ENCODE measurements at regions not wholly inside any gene's neighbourhood (a gene's known extent, or its start where the extent isn't known, plus 50 kb on each side); places are given as distances from the start of the nearest gene placed in this dataset.

- no TSS peak for BruUV-seq (replicated peaks)
- Histone ChIP-seq H3K4me3 (ENCODE audit: low read depth, low read length, poor library complexity, severe bottlenecking) (no peak overlapping the region), H3K36me3 (ENCODE audit: insufficient read depth, low read length) (no peaks in the 10 kb centered on the region), H2AFZ (ENCODE audit: low read length) (no peak overlapping the region), H3K9me3 (ENCODE audit: low read length) (no peaks in the 10 kb centered on the region), H3K79me2 (ENCODE audit: insufficient read depth, low read depth, low read length) (no peaks in the 10 kb centered on the region), H4K20me1 (ENCODE audit: insufficient read depth, low read length) (no peaks in the 10 kb centered on the region), H3K4me2 (ENCODE audit: low read length) (no peak overlapping the region), H3K27ac (ENCODE audit: low read depth, low read length, poor library complexity, severe bottlenecking) (no peak overlapping the region), H3K9me2 (ENCODE audit: insufficient read depth, low read length) (no peaks in the 10 kb centered on the region), H3K4me1 (ENCODE audit: insufficient read depth, low read length, poor library complexity, severe bottlenecking) (no peaks in the 10 kb centered on the region)
- intact Hi-C loops (cut with micrococcal nuclease; ENCODE audit: unreplicated experiment), result no loop called here
- no peak for DNase-seq (ENCODE audit: low spot score)
- ChIA-PET CTCF (ENCODE audit: unreplicated experiment) (no interaction called here), POLR2A (interaction anchor here (0.6 to 0.7 kb wide), 3 partner anchors 13 to 753 kb away, joined by 3 to 7 read pairs (median 3); no protein-coding TSS in a partner anchor)
- TF ChIP-seq CTCF (conservative IDR thresholded peaks at IDR 0.05; ENCODE audit: low read length) (no peak), EZH2phosphoT487 (IDR thresholded peaks at IDR 0.05; ENCODE audit: borderline replicate concordance, low read depth, low read length) (no peak)
Measured at GRCh38 chr3:18767756-18768303, 342.7 kb upstream of the SATB1 start.

- intact Hi-C loops (cut with micrococcal nuclease; ENCODE audit: unreplicated experiment), result no loop called here
- H3K4me1 ChIP-seq (ENCODE audit: insufficient read depth, low read length, poor library complexity, severe bottlenecking), result peaks cover 4% of the 10 kb centered on the region
- no peak overlapping the region for H3K4me3 ChIP-seq (ENCODE audit: low read depth, low read length, poor library complexity, severe bottlenecking)
- DNase-seq (ENCODE audit: low spot score), result no peak
- CTCF ChIA-PET (ENCODE audit: unreplicated experiment), result no interaction called here
- H3K79me2 ChIP-seq (ENCODE audit: insufficient read depth, low read depth, low read length), result no peaks in the 10 kb centered on the region
- H3K9me3 ChIP-seq (ENCODE audit: low read length), result no peaks in the 10 kb centered on the region
- no peaks in the 10 kb centered on the region for H4K20me1 ChIP-seq (ENCODE audit: insufficient read depth, low read length)
- H3K27ac ChIP-seq (ENCODE audit: low read depth, low read length, poor library complexity, severe bottlenecking), result no peak overlapping the region
- H2AFZ ChIP-seq (ENCODE audit: low read length), result peak overlapping the region; percentile 39; the same call in 1 of the 2 replicates
- H3K4me2 ChIP-seq (ENCODE audit: low read length), result no peak overlapping the region
- POLR2A ChIA-PET, result no interaction called here
- H3K9me2 ChIP-seq (ENCODE audit: insufficient read depth, low read length), result no peaks in the 10 kb centered on the region
- no peak for TF ChIP-seq CTCF (conservative IDR thresholded peaks at IDR 0.05; ENCODE audit: low read length)
- no peak for TF ChIP-seq EZH2phosphoT487 (IDR thresholded peaks at IDR 0.05; ENCODE audit: borderline replicate concordance, low read depth, low read length)
- no TSS peak for BruUV-seq (replicated peaks)
- H3K36me3 ChIP-seq (ENCODE audit: insufficient read depth, low read length), result no peaks in the 10 kb centered on the region
Measured at GRCh38 chr3:18766974-18767373, 341.8 kb upstream of the SATB1 start.

GRCh38 chr3:18765662-18766061 lies 340.5 kb upstream of the SATB1 start:
- no peak overlapping the region for H3K4me3 ChIP-seq (ENCODE audit: low read depth, low read length, poor library complexity, severe bottlenecking)
- peaks cover 17% of the 10 kb centered on the region for H3K4me1 ChIP-seq (ENCODE audit: insufficient read depth, low read length, poor library complexity, severe bottlenecking)
- intact Hi-C loops (cut with micrococcal nuclease; ENCODE audit: unreplicated experiment), result no loop called here
- H4K20me1 ChIP-seq (ENCODE audit: insufficient read depth, low read length), result no peaks in the 10 kb centered on the region
- no peaks in the 10 kb centered on the region for H3K9me3 ChIP-seq (ENCODE audit: low read length)
- BruUV-seq (replicated peaks), result no TSS peak
- H3K27ac ChIP-seq (ENCODE audit: low read depth, low read length, poor library complexity, severe bottlenecking), result no peak overlapping the region
- H3K36me3 ChIP-seq (ENCODE audit: insufficient read depth, low read length), result no peaks in the 10 kb centered on the region
- ChIA-PET POLR2A (no interaction called here), CTCF (ENCODE audit: unreplicated experiment) (no interaction called here)
- no peak for DNase-seq (ENCODE audit: low spot score)
- TF ChIP-seq CTCF (conservative IDR thresholded peaks at IDR 0.05; ENCODE audit: low read length) (no peak), EZH2phosphoT487 (IDR thresholded peaks at IDR 0.05; ENCODE audit: borderline replicate concordance, low read depth, low read length) (no peak)
- H3K4me2 ChIP-seq (ENCODE audit: low read length), result no peak overlapping the region
- no peaks in the 10 kb centered on the region for H3K9me2 ChIP-seq (ENCODE audit: insufficient read depth, low read length)
- H2AFZ ChIP-seq (ENCODE audit: low read length), result peak overlapping the region; percentile 39; the same call in 1 of the 2 replicates
- H3K79me2 ChIP-seq (ENCODE audit: insufficient read depth, low read depth, low read length), result no peaks in the 10 kb centered on the region

Measured in OCI-LY7 (cell line).